ENCODE measurements at regions not wholly inside any gene's neighbourhood (a gene's known extent, or its start where the extent isn't known, plus 50 kb on each side); places are given as distances from the start of the nearest gene placed in this dataset.

- TF ChIP-seq, protein P1, sequence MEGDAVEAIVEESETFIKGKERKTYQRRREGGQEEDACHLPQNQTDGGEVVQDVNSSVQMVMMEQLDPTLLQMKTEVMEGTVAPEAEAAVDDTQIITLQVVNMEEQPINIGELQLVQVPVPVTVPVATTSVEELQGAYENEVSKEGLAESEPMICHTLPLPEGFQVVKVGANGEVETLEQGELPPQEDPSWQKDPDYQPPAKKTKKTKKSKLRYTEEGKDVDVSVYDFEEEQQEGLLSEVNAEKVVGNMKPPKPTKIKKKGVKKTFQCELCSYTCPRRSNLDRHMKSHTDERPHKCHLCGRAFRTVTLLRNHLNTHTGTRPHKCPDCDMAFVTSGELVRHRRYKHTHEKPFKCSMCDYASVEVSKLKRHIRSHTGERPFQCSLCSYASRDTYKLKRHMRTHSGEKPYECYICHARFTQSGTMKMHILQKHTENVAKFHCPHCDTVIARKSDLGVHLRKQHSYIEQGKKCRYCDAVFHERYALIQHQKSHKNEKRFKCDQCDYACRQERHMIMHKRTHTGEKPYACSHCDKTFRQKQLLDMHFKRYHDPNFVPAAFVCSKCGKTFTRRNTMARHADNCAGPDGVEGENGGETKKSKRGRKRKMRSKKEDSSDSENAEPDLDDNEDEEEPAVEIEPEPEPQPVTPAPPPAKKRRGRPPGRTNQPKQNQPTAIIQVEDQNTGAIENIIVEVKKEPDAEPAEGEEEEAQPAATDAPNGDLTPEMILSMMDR (IDR thresholded peaks at IDR 0.05 in 2 of 3, conservative IDR thresholded peaks at IDR 0.05 in 1 of 3; ENCODE audit: borderline replicate concordance in 1 of 3, insufficient read depth in 1 of 3, low read depth in 2 of 3, low read length in 2 of 3): no peak
- TF ChIP-seq POLR2AphosphoS5 (IDR thresholded peaks at IDR 0.05; ENCODE audit: low read depth, low read length) (no peak), EZH2 (IDR thresholded peaks at IDR 0.05) (no peak)
Measured at GRCh38 chr2:11955884-11956291, 209.5 kb downstream of the LPIN1 start.
